ENCODE measurements at regions not wholly inside any gene's neighbourhood (a gene's known extent, or its start where the extent isn't known, plus 50 kb on each side); places are given as distances from the start of the nearest gene placed in this dataset.

DNA sequence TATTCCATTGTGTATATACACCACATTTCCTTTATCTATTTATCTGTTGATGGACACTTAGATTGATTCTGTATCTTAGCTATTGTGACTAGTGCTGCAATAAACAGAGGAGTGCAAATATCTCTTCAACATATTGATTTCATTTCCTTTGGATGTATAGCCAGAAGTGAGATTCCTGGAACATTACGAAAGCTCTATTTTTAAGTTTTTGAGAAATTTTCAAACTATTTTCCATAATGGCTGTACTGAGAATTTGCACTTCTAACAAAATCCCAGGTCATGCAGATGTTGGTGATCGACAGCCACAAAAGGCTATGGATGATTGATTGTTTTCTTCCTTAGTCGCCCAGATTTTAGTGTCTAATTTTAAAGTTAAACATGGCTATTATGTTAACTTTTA, 132.7 kb upstream of the MTAP start:
- no peak for ATAC-seq
- DNase-seq = no peak

DNA sequence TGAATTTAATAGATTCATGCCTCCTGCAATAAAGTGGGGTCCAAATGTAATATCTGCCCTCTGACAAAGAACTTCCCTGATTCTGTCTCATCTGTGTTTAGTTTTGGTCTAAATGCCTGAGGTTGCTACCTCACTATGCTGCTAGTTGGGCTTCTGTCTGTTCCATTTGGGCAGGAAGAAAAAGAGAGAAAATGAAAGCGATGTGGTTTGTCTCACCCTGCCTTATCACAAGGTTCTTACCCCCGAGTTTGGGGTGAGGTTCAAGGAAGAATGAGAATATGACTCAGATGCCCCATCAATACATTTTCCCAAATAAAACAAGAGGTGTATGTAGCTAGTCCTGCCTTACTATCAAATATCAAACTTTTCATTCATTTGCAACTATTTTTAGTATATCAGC, 132.1 kb upstream of the MTAP start:
- ATAC-seq = peak; percentile 98
- no peak for DNase-seq

GRCh38 chr9:21672140-21672539, 130.3 kb upstream of the MTAP start:
- DNase-seq (no peak), ATAC-seq (no peak)

DNA sequence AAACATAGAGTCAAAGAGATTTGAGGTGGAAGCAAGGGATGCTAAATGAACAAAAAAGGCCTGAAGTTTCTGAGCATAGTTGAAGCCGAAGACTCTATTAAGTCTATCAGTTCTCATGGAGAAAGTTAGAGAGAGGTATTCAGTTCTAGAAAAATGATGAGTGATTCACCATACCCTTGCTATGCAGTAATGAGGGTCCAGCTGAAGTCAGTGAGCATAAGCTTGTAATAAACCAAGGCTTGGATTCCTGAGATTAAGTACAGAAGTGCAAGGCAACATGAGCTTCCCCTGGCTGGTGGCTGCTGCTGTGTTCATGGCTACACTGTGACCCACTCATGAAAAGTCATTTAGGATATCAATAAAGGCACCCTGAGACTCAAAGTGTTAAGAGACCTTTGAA, 129.7 kb upstream of the MTAP start:
- no peak for ATAC-seq
- no peak for DNase-seq

- ATAC-seq (no peak), DNase-seq (no peak)
These were observed 127.5 kb upstream of the MTAP start for GRCh38 chr9:21674894-21675293.

DNA sequence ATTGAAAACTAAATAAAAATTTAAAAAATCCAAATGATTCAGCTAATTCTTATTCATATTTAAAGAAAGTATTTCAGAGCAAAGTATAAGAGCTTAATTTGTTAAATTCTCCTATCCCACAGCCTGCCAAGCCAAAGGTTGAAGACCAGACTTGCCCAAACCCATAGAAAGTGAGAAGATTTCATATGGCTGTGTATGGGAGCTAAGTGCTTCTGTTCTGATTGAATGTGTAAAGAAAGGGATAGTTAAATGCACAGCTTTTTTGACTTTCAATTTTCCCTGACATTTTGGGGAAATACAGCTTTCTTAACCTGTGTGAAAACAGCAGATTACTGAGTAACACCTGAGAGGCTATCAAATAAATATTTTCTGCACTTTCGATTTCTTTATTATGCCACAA, 125.0 kb upstream of the MTAP start:
- no peak for DNase-seq
- ATAC-seq = no peak

DNA sequence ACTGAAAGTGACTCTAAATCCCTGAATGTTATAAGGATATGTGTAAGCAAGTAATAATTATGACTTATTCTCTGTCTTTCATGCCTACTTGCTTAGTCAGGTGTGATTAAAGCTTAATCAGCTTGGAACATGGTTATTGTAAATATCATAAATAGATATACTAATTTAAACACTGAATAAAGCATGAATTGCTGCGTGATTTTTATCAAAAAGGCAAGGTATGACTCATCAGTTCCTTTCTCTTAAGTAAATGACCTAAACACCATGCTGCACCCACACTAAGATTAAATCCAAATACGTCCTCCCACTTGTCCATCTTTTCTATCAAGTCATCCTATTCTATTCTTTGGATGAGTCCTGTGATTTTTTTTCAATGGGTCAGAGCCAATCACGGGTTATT, 124.6 kb upstream of the MTAP start:
- DNase-seq = no peak
- peak; percentile 32 for ATAC-seq

- ATAC-seq = no peak
- DNase-seq = no peak
These were observed 123.0 kb upstream of the MTAP start for GRCh38 chr9:21679432-21679831.

GRCh38 chr9:21680590-21680989, 121.8 kb upstream of the MTAP start:
- ATAC-seq (no peak), DNase-seq (no peak)

DNA sequence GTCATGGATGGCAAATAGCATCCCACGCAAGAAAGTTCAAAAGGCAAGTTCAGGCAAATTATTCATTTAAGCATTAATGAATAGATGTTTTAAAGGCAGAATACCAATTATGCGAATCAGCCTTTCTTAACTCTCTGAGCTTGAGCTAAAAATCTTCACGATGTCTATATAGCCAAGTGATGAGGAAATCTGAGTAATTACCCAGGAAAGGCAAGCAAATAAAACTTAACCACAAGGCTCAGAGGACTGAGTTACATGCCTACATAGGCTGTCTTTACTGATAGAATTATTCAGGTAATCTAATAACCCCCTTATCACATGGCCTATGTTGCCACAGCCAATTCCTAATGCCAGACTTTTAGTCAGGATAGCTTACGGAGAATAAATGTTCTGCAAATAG, 120.8 kb upstream of the MTAP start:
- DNase-seq = no peak
- ATAC-seq = no peak

DNA sequence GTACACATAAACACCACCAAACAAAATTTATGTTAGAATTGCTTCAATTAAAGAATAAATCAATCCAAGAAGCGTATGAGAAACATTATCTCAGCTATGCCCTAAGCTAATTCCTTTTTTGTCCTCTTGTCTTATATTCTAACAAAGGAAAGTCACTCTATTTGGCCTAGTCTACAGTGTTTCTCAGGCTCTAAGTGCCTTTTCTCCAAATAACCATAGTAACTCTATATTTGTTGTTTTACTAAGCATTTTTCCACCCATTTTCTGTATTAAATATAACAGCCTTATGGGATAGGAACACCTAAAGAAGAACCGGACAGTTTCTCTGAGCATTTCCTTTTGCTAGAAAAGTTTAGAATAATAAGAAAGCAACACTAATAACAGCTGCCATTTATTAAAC, 120.1 kb upstream of the MTAP start:
- DNase-seq (no peak), ATAC-seq (no peak)

- ATAC-seq = no peak
- DNase-seq = no peak
These were observed 119.5 kb upstream of the MTAP start for GRCh38 chr9:21682981-21683380.

DNA sequence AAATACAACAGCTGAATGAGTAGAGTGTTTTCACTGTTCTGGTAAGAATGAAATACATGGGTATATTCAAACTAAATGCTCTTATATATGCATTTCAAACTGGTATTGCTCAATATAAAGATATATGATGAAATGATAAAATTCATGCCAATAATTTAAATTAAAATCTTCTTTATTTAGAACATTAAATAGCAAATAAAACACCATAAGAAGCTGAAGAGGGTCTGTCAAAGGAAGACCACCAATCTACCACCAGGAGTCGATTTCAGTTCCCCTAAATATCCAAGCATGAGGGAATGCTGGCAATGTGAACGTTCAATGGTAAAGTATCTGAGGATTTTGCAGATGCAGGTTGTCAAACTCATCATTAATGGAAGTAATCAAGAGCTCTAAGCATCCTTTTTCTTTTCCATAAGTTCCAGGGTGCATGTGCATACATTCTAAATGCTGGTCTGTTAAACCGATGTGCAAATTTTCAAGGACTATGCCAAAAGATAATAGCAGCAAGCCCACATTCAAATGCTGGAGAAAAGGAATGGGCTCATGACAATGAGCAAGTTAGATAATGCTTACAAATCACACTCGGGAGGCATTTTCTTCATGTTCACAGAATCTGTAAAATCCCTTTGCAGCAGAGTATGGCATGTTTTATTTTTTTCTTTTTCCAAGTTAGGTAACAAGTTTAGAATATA, 118.8 kb upstream of the MTAP start:
- no peak for DNase-seq
- no peak for ATAC-seq

- ATAC-seq (no peak), DNase-seq (no peak)
These were observed 118.2 kb upstream of the MTAP start for GRCh38 chr9:21684231-21684630.

DNA sequence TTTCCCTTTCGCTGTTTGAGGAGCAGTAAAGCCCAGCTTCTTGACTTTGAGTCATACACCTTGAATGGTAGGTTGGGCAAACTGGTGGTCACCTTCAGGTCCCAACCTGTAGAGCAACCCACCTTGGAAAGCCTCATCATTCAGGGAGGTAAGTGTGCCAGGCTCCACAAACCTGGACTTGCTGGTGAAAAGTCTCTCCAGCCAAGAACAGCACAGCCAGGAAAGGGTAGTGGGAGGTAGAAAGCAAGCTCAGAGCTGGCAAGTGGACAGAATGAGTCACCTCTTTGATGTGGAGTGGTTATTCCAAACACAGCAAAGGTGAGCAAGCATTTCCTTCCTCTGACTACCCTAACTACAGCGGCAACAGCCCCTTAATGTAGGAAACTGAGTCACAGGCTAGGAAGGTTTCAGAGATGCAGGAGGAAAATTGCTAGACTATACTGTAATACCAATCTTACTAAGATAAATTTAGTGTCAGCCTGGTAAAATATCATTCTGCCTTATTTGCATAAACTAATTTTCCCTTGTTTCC, 117.5 kb upstream of the MTAP start:
- ATAC-seq (peak; percentile 89), DNase-seq (peak; percentile 64)

DNA sequence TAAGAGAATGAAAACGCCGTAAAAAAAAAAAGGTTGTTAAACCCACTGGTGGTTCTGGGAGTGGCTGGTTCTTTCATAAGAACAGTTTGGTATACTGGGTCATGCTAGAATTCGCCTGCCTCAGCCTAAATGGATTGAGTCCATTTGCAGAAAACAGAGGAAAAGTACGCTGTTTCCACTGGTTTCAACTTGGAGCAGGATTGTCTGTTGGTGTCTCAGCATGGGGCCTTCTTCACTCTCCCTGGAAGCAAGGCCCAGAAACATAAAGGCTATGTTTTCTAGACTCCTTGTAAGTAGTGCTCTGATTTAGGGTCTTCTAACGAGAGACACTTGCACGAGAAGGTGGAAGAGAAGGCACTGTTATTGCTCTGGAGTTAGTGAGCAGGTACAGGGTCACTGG, 116.9 kb upstream of the MTAP start:
- no peak for DNase-seq
- ATAC-seq = no peak

GRCh38 chr9:21686738-21687137, 115.7 kb upstream of the MTAP start:
- no peak for ATAC-seq
- no peak for DNase-seq

- ATAC-seq (no peak), DNase-seq (no peak)
These were observed 115.1 kb upstream of the MTAP start for GRCh38 chr9:21687351-21687750.

DNA sequence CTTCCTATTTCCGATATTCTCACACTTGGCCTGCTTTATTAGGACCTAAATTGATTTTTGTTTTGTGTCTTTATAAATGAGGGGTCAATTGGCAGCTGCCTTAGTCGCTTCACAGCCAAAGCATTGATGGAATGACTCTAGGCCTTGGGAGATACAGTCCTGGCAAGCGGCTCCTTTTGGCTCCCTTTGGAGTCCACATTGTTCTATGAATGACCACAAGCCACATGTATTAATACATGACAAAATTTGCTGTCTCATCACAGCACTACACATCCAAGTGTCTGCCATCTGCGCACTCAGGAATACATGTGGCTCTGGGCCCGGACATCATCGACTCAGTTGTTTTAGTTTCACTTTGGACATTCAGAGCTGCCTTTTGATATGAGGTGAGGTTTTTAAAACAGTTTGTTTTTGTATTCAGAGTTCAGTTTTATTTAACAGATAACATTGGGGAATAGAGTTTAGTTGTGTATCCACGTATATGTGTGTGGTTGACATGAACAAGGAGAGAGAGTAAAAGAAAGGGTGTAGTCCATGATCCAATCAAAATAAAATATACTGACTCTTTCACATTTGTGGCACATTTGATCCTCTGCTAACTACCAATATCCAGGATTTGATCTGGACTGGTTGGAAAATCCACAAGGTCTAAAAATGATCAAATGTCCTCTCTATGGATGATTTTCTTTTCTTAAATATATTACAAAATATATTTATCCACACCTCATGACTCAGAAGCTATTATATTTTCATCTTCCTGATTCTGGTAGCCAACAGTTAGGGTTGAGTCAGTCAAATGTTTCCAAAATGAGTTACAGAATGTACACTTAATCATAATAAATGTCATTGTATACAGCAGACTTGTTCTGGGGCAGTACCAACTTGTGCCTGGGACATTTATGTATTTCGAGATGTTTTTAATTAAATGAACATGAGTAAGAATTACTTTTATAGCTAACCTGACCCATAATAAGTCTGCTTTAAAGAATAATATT, 114.0 kb upstream of the MTAP start:
- peak; percentile 58 for ATAC-seq
- DNase-seq = no peak

GRCh38 chr9:21689854-21690253, 112.6 kb upstream of the MTAP start:
- ATAC-seq (no peak), DNase-seq (no peak)

GRCh38 chr9:21690561-21690960, 111.9 kb upstream of the MTAP start:
- ATAC-seq = no peak
- no peak for DNase-seq

DNA sequence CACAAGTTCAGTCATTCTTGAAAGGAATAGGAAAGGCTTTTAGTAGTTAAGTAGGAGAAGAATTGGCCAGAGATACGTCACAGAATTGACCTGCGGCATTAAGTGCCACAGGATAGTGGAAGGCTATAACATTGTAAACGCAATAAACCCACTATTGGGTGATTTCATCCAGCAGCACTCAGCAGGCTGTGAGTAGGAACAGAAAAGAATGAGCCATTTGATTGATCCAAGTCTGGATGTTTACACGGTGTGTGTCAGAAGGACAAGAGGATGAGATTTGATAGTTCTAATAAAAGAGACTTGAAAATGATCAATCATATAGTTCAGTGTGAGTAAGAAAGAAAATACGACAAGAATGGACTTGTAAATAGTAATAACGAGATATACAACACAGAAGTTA, 110.0 kb upstream of the MTAP start:
- no peak for DNase-seq

DNA sequence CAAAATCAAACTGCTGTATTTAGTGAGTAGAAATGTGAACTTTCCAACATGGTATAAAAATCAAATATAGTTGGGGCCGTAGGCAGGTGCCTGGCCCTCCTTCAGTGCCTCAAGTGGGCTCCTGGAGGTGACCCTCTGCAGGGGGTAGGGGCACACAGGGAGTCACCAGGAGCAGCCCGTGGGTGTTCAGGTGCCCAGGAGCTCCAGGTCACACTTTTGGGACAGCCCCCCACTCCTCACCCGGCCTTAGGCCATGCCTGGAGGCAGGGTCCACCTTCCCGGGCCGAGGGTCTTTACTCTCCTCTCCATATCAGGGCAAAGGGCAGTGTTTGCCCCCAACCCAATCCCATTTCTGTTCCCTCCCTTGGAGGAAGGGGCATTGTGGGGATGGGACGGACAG, 108.0 kb upstream of the MTAP start:
- no peak for ATAC-seq
- no peak for DNase-seq

More for the DNA sequence above, 110.0 kb upstream of the MTAP start:
- ATAC-seq = no peak

Data from stimulated activated naive CD8-positive, alpha-beta T cell treated with anti-CD3 and anti-CD28 coated beads, Interleukin-15, Interleukin-2, amounts not matched to agents 100 U/mL and 50 U/mL, for 24 hours (primary cell).